ENCODE measurements at regions not wholly inside any gene's neighbourhood (a gene's known extent, or its start where the extent isn't known, plus 50 kb on each side); places are given as distances from the start of the nearest gene placed in this dataset.

- Histone ChIP-seq H2AFZ (ENCODE audit: low read length) (no peak overlapping the region), H3K4me3 (ENCODE audit: low read length) (no peak overlapping the region), H4K20me1 (ENCODE audit: insufficient read depth, low read depth, low read length) (no peaks in the 10 kb centered on the region), H3K9me2 (replicated peaks; ENCODE audit: insufficient read depth, low read length) (no peaks in the 10 kb centered on the region), H3K4me2 (ENCODE audit: low read depth, low read length, poor library complexity, severe bottlenecking) (no peak overlapping the region), H3K27ac (ENCODE audit: low read length) (no peak overlapping the region), H3K27me3 (ENCODE audit: low read length) (no peaks in the 10 kb centered on the region), H3K79me2 (ENCODE audit: low read length) (no peaks in the 10 kb centered on the region), H3K4me1 (ENCODE audit: low read length) (no peaks in the 10 kb centered on the region), H3K9ac (ENCODE audit: low read length) (no peak overlapping the region), H3K36me3 (ENCODE audit: insufficient read depth, low read length) (no peaks in the 10 kb centered on the region), H3K9me3 (ENCODE audit: low read length) (no peaks in the 10 kb centered on the region)
- DNase-seq: no peak
Measured at GRCh38 chr6:147891671-147892070, 383.2 kb downstream of the SAMD5 start.

GRCh38 chr6:147892476-147892875, 384.0 kb downstream of the SAMD5 start:
- Histone ChIP-seq H2AFZ (ENCODE audit: low read length) (no peak overlapping the region), H4K20me1 (ENCODE audit: insufficient read depth, low read depth, low read length) (no peaks in the 10 kb centered on the region), H3K4me2 (ENCODE audit: low read depth, low read length, poor library complexity, severe bottlenecking) (no peak overlapping the region), H3K9me2 (replicated peaks; ENCODE audit: insufficient read depth, low read length) (no peaks in the 10 kb centered on the region), H3K9ac (ENCODE audit: low read length) (no peak overlapping the region), H3K4me1 (ENCODE audit: low read length) (no peaks in the 10 kb centered on the region), H3K79me2 (ENCODE audit: low read length) (no peaks in the 10 kb centered on the region), H3K36me3 (ENCODE audit: insufficient read depth, low read length) (no peaks in the 10 kb centered on the region), H3K27ac (ENCODE audit: low read length) (no peak overlapping the region), H3K27me3 (ENCODE audit: low read length) (no peaks in the 10 kb centered on the region), H3K4me3 (ENCODE audit: low read length) (no peak overlapping the region), H3K9me3 (ENCODE audit: low read length) (no peaks in the 10 kb centered on the region)
- DNase-seq: no peak

GRCh38 chr6:147895272-147895671, 386.8 kb downstream of the SAMD5 start:
- no peak overlapping the region for H3K4me3 ChIP-seq (ENCODE audit: low read length)
- no peaks in the 10 kb centered on the region; the same call in 1 of the 2 replicates for H3K27me3 ChIP-seq (ENCODE audit: low read length)
- H3K9me3 ChIP-seq (ENCODE audit: low read length): no peaks in the 10 kb centered on the region
- no peaks in the 10 kb centered on the region for H3K79me2 ChIP-seq (ENCODE audit: low read length)
- H3K9me2 ChIP-seq (replicated peaks; ENCODE audit: insufficient read depth, low read length): no peaks in the 10 kb centered on the region
- H3K27ac ChIP-seq (ENCODE audit: low read length): no peak overlapping the region
- H4K20me1 ChIP-seq (ENCODE audit: insufficient read depth, low read depth, low read length): no peaks in the 10 kb centered on the region
- DNase-seq: no peak
- H3K9ac ChIP-seq (ENCODE audit: low read length): no peak overlapping the region
- no peaks in the 10 kb centered on the region for H3K36me3 ChIP-seq (ENCODE audit: insufficient read depth, low read length)
- H3K4me2 ChIP-seq (ENCODE audit: low read depth, low read length, poor library complexity, severe bottlenecking): no peak overlapping the region
- H3K4me1 ChIP-seq (ENCODE audit: low read length): no peaks in the 10 kb centered on the region
- H2AFZ ChIP-seq (ENCODE audit: low read length): no peak overlapping the region

- H3K4me2 ChIP-seq (ENCODE audit: low read depth, low read length, poor library complexity, severe bottlenecking): no peak overlapping the region
- no peaks in the 10 kb centered on the region for H4K20me1 ChIP-seq (ENCODE audit: insufficient read depth, low read depth, low read length)
- no peak for DNase-seq
- no peaks in the 10 kb centered on the region for H3K4me1 ChIP-seq (ENCODE audit: low read length)
- no peaks in the 10 kb centered on the region for H3K9me2 ChIP-seq (replicated peaks; ENCODE audit: insufficient read depth, low read length)
- no peaks in the 10 kb centered on the region; the same call in 1 of the 2 replicates for H3K27me3 ChIP-seq (ENCODE audit: low read length)
- no peaks in the 10 kb centered on the region for H3K9me3 ChIP-seq (ENCODE audit: low read length)
- no peaks in the 10 kb centered on the region for H3K36me3 ChIP-seq (ENCODE audit: insufficient read depth, low read length)
- H3K27ac ChIP-seq (ENCODE audit: low read length): no peak overlapping the region
- no peak overlapping the region for H2AFZ ChIP-seq (ENCODE audit: low read length)
- no peaks in the 10 kb centered on the region for H3K79me2 ChIP-seq (ENCODE audit: low read length)
- H3K9ac ChIP-seq (ENCODE audit: low read length): no peak overlapping the region
- H3K4me3 ChIP-seq (ENCODE audit: low read length): no peak overlapping the region
Measured at GRCh38 chr6:147900247-147900830, 391.8 kb downstream of the SAMD5 start.

- H3K4me2 ChIP-seq (ENCODE audit: low read depth, low read length, poor library complexity, severe bottlenecking): no peak overlapping the region
- H3K9ac ChIP-seq (ENCODE audit: low read length): no peak overlapping the region
- no peaks in the 10 kb centered on the region for H3K4me1 ChIP-seq (ENCODE audit: low read length)
- no peaks in the 10 kb centered on the region for H3K36me3 ChIP-seq (ENCODE audit: insufficient read depth, low read length)
- H4K20me1 ChIP-seq (ENCODE audit: insufficient read depth, low read depth, low read length): no peaks in the 10 kb centered on the region
- no peak for DNase-seq
- H3K27me3 ChIP-seq (ENCODE audit: low read length): no peaks in the 10 kb centered on the region; the same call in 1 of the 2 replicates
- H2AFZ ChIP-seq (ENCODE audit: low read length): no peak overlapping the region
- H3K79me2 ChIP-seq (ENCODE audit: low read length): no peaks in the 10 kb centered on the region
- H3K9me2 ChIP-seq (replicated peaks; ENCODE audit: insufficient read depth, low read length): no peaks in the 10 kb centered on the region
- H3K27ac ChIP-seq (ENCODE audit: low read length): no peak overlapping the region
- H3K9me3 ChIP-seq (ENCODE audit: low read length): no peaks in the 10 kb centered on the region
- no peak overlapping the region for H3K4me3 ChIP-seq (ENCODE audit: low read length)
Measured at GRCh38 chr6:147903321-147903720, 394.8 kb downstream of the SAMD5 start.

GRCh38 chr6:147903931-147904330, 395.4 kb downstream of the SAMD5 start:
- no peaks in the 10 kb centered on the region for H3K27me3 ChIP-seq (ENCODE audit: low read length)
- no peaks in the 10 kb centered on the region for H3K9me2 ChIP-seq (replicated peaks; ENCODE audit: insufficient read depth, low read length)
- no peaks in the 10 kb centered on the region for H4K20me1 ChIP-seq (ENCODE audit: insufficient read depth, low read depth, low read length)
- no peaks in the 10 kb centered on the region for H3K36me3 ChIP-seq (ENCODE audit: insufficient read depth, low read length)
- no peaks in the 10 kb centered on the region for H3K9me3 ChIP-seq (ENCODE audit: low read length)
- H3K4me2 ChIP-seq (ENCODE audit: low read depth, low read length, poor library complexity, severe bottlenecking): no peak overlapping the region
- H2AFZ ChIP-seq (ENCODE audit: low read length): no peak overlapping the region
- no peak overlapping the region for H3K27ac ChIP-seq (ENCODE audit: low read length)
- no peaks in the 10 kb centered on the region for H3K79me2 ChIP-seq (ENCODE audit: low read length)
- no peak overlapping the region for H3K9ac ChIP-seq (ENCODE audit: low read length)
- H3K4me1 ChIP-seq (ENCODE audit: low read length): no peaks in the 10 kb centered on the region
- no peak overlapping the region for H3K4me3 ChIP-seq (ENCODE audit: low read length)
- DNase-seq: no peak

- Histone ChIP-seq H3K9me3 (ENCODE audit: low read length) (no peaks in the 10 kb centered on the region), H3K4me2 (ENCODE audit: low read depth, low read length, poor library complexity, severe bottlenecking) (no peak overlapping the region), H3K27ac (ENCODE audit: low read length) (no peak overlapping the region), H3K9ac (ENCODE audit: low read length) (no peak overlapping the region), H3K36me3 (ENCODE audit: insufficient read depth, low read length) (no peaks in the 10 kb centered on the region), H2AFZ (ENCODE audit: low read length) (no peak overlapping the region), H3K4me3 (ENCODE audit: low read length) (no peak overlapping the region), H3K79me2 (ENCODE audit: low read length) (no peaks in the 10 kb centered on the region), H4K20me1 (ENCODE audit: insufficient read depth, low read depth, low read length) (no peaks in the 10 kb centered on the region), H3K4me1 (ENCODE audit: low read length) (no peaks in the 10 kb centered on the region), H3K27me3 (ENCODE audit: low read length) (no peaks in the 10 kb centered on the region), H3K9me2 (replicated peaks; ENCODE audit: insufficient read depth, low read length) (no peaks in the 10 kb centered on the region)
- no peak for DNase-seq
Measured at GRCh38 chr6:147904416-147904815, 395.9 kb downstream of the SAMD5 start.

GRCh38 chr6:147905711-147906110, 397.2 kb downstream of the SAMD5 start:
- Histone ChIP-seq H3K27ac (ENCODE audit: low read length) (no peak overlapping the region), H3K27me3 (ENCODE audit: low read length) (no peaks in the 10 kb centered on the region), H3K9me2 (replicated peaks; ENCODE audit: insufficient read depth, low read length) (no peaks in the 10 kb centered on the region), H4K20me1 (ENCODE audit: insufficient read depth, low read depth, low read length) (no peaks in the 10 kb centered on the region), H3K4me1 (ENCODE audit: low read length) (no peaks in the 10 kb centered on the region), H3K9ac (ENCODE audit: low read length) (no peak overlapping the region), H3K79me2 (ENCODE audit: low read length) (no peaks in the 10 kb centered on the region), H3K36me3 (ENCODE audit: insufficient read depth, low read length) (no peaks in the 10 kb centered on the region), H3K9me3 (ENCODE audit: low read length) (no peaks in the 10 kb centered on the region), H3K4me3 (ENCODE audit: low read length) (no peak overlapping the region), H3K4me2 (ENCODE audit: low read depth, low read length, poor library complexity, severe bottlenecking) (no peak overlapping the region), H2AFZ (ENCODE audit: low read length) (no peak overlapping the region)
- no peak for DNase-seq

- Histone ChIP-seq H3K36me3 (ENCODE audit: insufficient read depth, low read length) (no peaks in the 10 kb centered on the region), H3K9ac (ENCODE audit: low read length) (no peak overlapping the region), H3K4me1 (ENCODE audit: low read length) (no peaks in the 10 kb centered on the region), H3K4me2 (ENCODE audit: low read depth, low read length, poor library complexity, severe bottlenecking) (no peak overlapping the region), H3K27me3 (ENCODE audit: low read length) (no peaks in the 10 kb centered on the region), H3K27ac (ENCODE audit: low read length) (no peak overlapping the region), H3K9me2 (replicated peaks; ENCODE audit: insufficient read depth, low read length) (no peaks in the 10 kb centered on the region), H3K9me3 (ENCODE audit: low read length) (no peaks in the 10 kb centered on the region), H3K79me2 (ENCODE audit: low read length) (no peaks in the 10 kb centered on the region), H4K20me1 (ENCODE audit: insufficient read depth, low read depth, low read length) (no peaks in the 10 kb centered on the region), H3K4me3 (ENCODE audit: low read length) (no peak overlapping the region), H2AFZ (ENCODE audit: low read length) (no peak overlapping the region)
- DNase-seq: no peak
Measured at GRCh38 chr6:147906361-147906760, 397.9 kb downstream of the SAMD5 start.
